DMS79 (cell line): ENCODE measurements at regions not wholly inside any gene's neighbourhood (a gene's known extent, or its start where the extent isn't known, plus 50 kb on each side); places are given as distances from the start of the nearest gene placed in this dataset.
A peak's percentile ranks its signal among the peaks of the same experiment; 100 is the strongest.

ENCODE experiments used
- DNase-seq: peaks from one replicate; lab custom pipeline; 2025; lab: John Stamatoyannopoulos, UW

GRCh38 chr3:1954632-1955031 lies 144.0 kb upstream of the CNTN4 start:
- DNase-seq: no peak

GRCh38 chr3:1955170-1955569 lies 143.5 kb upstream of the CNTN4 start:
- no peak for DNase-seq

- DNase-seq: no peak
Measured at GRCh38 chr3:1955750-1956149, 142.9 kb upstream of the CNTN4 start.

- no peak for DNase-seq
Measured at GRCh38 chr3:1960506-1960905, 138.2 kb upstream of the CNTN4 start.

DNA sequence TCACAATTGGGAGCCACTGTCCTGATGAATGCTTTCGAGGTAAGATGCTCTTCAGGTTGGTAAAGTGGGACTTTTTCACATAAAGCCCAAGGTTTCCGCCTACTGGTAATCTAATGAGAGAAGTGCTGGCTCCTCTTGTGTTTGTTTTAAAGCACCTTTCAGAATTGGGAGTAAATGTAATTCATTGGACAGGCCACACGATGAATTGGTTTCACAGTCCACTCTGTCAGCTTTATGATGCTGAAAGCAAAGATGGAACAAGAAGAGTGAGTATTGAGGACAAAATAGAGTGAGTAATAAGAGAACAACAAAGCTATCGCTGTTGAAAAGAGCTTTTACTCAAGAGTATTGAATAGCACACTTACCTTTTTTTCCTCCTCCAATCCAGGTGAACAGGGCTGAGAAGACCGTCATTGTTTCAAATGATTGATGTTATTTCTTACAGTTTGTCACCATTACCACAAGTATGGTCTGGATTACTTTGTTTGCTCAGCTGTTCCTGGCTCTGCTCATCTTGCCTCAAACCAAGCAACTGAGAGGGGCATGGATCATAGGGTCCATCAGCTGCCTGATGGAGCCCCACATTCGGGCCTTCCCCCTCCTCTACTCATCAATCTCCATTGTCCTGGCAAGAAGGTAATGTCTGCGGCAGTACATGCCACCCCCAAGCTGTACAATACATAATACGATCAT lies 136.1 kb upstream of the CNTN4 start:
- peak; percentile 81 for DNase-seq

GRCh38 chr3:1963896-1964295 lies 134.8 kb upstream of the CNTN4 start:
- no peak for DNase-seq

DNA sequence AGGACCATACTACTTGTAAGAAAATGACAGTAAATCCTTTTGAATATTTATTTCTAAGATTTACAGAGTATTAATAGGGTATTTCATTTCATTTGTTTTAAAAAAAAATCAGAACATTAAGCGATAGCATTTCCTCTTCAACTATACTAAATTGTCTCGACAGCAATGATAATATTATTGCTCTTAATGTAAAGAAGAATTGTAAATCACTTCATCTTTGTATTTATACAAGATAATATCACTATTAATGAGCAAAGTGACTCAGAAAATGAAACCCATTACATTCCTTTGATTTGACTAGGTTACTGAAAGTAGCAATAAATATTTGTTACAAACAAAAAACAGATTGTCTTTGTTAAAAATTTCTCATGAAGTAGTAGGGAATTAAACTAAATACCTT lies 131.1 kb upstream of the CNTN4 start:
- no peak for DNase-seq

DNA sequence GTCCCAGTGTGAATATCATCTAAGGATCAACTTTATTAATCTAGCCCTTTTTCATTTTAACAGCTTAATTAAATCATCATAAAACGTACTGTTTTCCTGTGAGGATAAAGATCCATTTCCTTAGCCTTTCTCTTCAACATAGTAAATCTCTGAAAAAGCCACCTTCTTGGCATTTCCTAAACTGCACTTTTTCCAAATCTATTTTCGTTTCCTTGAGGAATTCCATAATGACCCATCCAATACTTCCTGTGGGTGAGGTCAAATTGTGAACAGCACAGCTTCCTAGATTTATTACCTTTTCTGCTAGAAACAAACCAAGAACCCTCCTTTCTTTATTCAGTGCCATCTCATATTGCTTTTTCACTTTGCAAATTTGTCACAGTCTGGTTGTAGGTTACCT lies 129.4 kb upstream of the CNTN4 start:
- no peak for DNase-seq

GRCh38 chr3:1971780-1972179 lies 126.9 kb upstream of the CNTN4 start:
- no peak for DNase-seq

GRCh38 chr3:1979961-1980615 lies 118.6 kb upstream of the CNTN4 start:
- DNase-seq: no peak

DNA sequence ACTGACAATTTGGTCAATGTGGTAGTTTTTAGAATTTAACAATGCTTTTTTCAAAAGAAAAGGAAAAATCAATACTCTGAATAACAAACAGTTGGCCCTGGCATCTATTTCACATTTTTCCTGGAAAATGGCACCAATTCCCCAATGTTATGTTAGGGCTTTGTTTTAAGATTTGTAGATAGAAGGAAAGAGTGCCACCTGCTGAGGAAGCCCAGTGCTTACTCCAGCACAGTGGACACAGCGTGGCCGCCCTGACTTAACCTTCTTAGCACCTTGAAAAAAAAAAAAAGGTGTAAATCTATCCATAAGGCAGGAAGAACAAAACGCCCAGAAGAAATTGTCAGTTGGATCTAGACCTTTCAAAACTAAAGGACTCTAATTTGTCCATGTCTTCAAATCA lies 110.7 kb upstream of the CNTN4 start:
- no peak for DNase-seq

DNA sequence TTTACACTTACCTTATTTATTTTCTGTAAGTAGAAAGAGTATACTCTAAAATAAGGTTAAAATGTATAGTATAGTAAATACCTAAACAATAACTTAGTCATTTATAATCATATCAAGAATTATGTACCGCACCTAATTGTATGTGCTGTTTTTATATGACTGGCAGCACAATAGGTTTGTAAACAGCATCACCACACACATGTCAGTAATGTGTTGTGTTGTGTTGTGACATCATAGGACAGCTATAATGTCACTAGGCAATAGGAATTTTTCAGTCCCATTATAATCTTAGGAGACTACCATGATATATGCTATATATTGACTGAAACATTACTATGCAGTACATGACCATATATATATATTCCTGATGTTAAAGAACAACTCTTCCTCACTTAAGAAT lies 99.9 kb upstream of the CNTN4 start:
- no peak for DNase-seq

GRCh38 chr3:2001306-2002108 lies 97.2 kb upstream of the CNTN4 start:
- DNase-seq: no peak

DNA sequence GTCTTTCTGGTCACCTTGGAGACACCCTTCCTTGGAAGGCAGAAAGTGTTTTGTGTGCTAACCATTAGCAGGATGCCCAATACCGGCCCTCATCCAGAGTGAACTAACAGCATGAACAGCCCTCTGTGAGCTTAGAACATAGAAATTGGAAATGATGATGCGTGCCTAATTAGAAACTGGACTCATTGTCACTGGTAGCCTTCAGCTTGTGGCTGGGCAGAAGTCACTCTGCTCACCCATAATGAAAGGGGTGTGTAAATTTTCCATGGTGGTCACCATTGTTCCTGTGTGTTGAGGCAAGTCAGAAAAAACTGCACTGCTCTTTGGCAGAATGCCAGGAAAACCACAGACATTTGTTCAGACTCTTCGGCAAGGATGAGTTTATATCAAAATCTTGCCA lies 74.7 kb upstream of the CNTN4 start:
- DNase-seq: no peak

DNA sequence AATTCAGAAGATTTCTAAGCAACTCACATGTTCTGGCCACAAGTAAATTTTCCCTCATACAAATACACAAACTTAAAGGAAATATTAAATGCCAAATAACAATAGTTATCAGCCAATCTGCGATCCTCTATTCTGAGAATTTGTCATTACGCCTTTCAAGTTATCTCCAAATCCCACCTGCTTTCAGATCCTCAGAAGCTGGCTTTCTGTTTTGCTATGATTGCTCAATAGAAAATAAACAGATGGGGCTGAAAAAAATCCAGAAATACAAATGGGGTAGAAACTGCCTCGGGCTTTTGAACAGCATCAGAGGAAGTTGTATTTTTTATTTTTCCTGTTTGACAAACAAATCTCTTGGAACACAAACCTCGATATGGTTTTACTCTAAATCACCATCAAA lies 74.0 kb upstream of the CNTN4 start:
- DNase-seq: no peak

GRCh38 chr3:2029559-2029958 lies 69.1 kb upstream of the CNTN4 start:
- DNase-seq: no peak

DNA sequence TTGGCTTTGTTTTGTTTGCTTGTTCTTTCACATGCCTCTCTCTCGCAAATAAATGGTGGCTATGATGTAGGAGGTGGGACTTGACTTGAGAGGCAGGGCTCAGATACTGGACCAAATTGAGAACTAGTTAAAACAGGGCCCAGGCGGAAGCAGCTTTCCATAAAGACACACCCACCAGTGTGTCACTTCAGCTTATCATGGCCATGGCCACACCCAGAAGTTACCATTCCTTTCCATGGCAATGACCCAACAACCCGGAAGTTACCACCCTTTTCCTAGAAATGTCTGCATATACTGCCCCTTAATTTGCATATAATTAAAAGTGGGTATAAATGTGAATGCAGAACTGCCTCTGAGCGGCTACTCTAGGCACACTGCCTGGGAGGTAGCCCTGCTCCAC lies 62.6 kb upstream of the CNTN4 start:
- DNase-seq: no peak

DNA sequence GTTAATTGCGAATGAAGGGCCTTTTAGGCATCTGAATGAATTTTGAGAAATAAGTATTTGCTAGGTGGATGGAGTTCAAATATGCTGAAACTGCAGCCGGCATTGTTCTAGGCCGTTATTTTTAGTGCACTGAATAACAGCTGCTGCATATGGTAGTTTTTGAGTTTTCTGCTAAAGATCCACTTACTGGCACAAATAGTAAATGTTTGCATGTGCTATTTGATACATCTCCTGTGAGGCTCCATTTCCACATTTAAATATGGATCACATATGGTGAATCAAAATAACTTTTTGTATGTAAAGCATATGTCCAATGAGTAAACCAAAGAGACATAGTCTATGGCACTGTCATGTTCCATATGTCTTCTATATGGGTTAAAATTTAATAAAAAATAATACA lies 56.7 kb upstream of the CNTN4 start:
- DNase-seq: no peak
